Stimulated activated CD4-positive, alpha-beta T cell treated with anti-CD3 and anti-CD28 coated beads, Interleukin-1b, Interleukin-23, amount 100 ng/mL, for 48 hours (primary cell): ENCODE measurements at regions not wholly inside any gene's neighbourhood (a gene's known extent, or its start where the extent isn't known, plus 50 kb on each side); places are given as distances from the start of the nearest gene placed in this dataset.
"Not testable (repeated sequence)": the region's sequence is repeated elsewhere in the genome, so short reads cannot be mapped to it uniquely, and the experiment has no call there.

Source experiments
- DNase-seq: peaks from one replicate; pipeline ENCODE4 v3.0.0-alpha.2; 2020

GRCh38 chr3:87706176-87706575 is 352.6 kb downstream of the CGGBP1 start:
- no peak for DNase-seq

- no peak for DNase-seq
Observed at GRCh38 chr3:87702600-87702999, 356.2 kb downstream of the CGGBP1 start.

GRCh38 chr3:87696124-87697013 is 362.4 kb downstream of the CGGBP1 start:
- no peak for DNase-seq

- no peak for DNase-seq
Observed at GRCh38 chr3:87694678-87695077, 364.1 kb downstream of the CGGBP1 start.

- DNase-seq = no peak
Observed at GRCh38 chr3:87691109-87691508, 367.7 kb downstream of the CGGBP1 start.

- not testable (repeated sequence) for DNase-seq
Observed at GRCh38 chr3:87678984-87679660, 379.7 kb downstream of the CGGBP1 start.

- DNase-seq = no peak
Observed at GRCh38 chr3:87674397-87675161, 384.2 kb downstream of the CGGBP1 start.

- DNase-seq = no peak
Observed at GRCh38 chr3:87673132-87673531, 385.7 kb downstream of the CGGBP1 start.

GRCh38 chr3:87654184-87654583 is 377.8 kb upstream of the POU1F1 start:
- no peak for DNase-seq

- DNase-seq = not testable (repeated sequence)
Observed at GRCh38 chr3:87653138-87653537, 376.8 kb upstream of the POU1F1 start.

GRCh38 chr3:87634426-87634825 is 358.0 kb upstream of the POU1F1 start:
- DNase-seq = no peak

- no peak for DNase-seq
Observed at GRCh38 chr3:87627316-87627715, 350.9 kb upstream of the POU1F1 start.

- DNase-seq = no peak
Observed at GRCh38 chr3:87626546-87626945, 350.2 kb upstream of the POU1F1 start.

- no peak for DNase-seq
Observed at GRCh38 chr3:87625876-87626275, 349.5 kb upstream of the POU1F1 start.

GRCh38 chr3:87624860-87625259 is 348.5 kb upstream of the POU1F1 start:
- DNase-seq = no peak

- no peak for DNase-seq
Observed at GRCh38 chr3:87621667-87622066, 345.3 kb upstream of the POU1F1 start.

- DNase-seq = no peak
Observed at GRCh38 chr3:87615506-87615905, 339.1 kb upstream of the POU1F1 start.

GRCh38 chr3:87614998-87615397 is 338.6 kb upstream of the POU1F1 start:
- no peak for DNase-seq

- no peak for DNase-seq
Observed at GRCh38 chr3:87607234-87607633, 330.9 kb upstream of the POU1F1 start.

- no peak for DNase-seq
Observed at GRCh38 chr3:87595798-87596197, 319.4 kb upstream of the POU1F1 start.

- no peak for DNase-seq
Observed at GRCh38 chr3:87581240-87581639, 304.9 kb upstream of the POU1F1 start.

- DNase-seq = no peak
Observed at GRCh38 chr3:87576752-87577151, 300.4 kb upstream of the POU1F1 start.

GRCh38 chr3:87575550-87575949 is 299.2 kb upstream of the POU1F1 start:
- no peak for DNase-seq

GRCh38 chr3:87568331-87568730 is 291.9 kb upstream of the POU1F1 start:
- DNase-seq = no peak
